Activated naive CD8-positive, alpha-beta T cell treated with anti-CD3 and anti-CD28 coated beads for 36 hours (primary cell): ENCODE measurements at regions not wholly inside any gene's neighbourhood (a gene's known extent, or its start where the extent isn't known, plus 50 kb on each side); places are given as distances from the start of the nearest gene placed in this dataset.

Experiments used
- DNase-seq: peaks from one replicate; pipeline ENCODE4 v3.0.0; 2021
- H3K27ac Mint-ChIP-seq: one replicate; pipeline ENCODE4 v1.8.0; 2022; ENCODE audit warnings: mild to moderate bottlenecking, moderate library complexity, mixed read lengths
- H3K27me3 Mint-ChIP-seq: one replicate; pipeline ENCODE4 v1.8.0; 2022; ENCODE audit warnings: mild to moderate bottlenecking, mixed read lengths
- H3K36me3 Mint-ChIP-seq: one replicate; pipeline ENCODE4 v1.8.0; 2021; ENCODE audit warnings: mild to moderate bottlenecking, mixed read lengths
- H3K4me1 Mint-ChIP-seq: one replicate; pipeline ENCODE4 v1.8.0; 2021; ENCODE audit warnings: mixed read lengths
- H3K4me3 Mint-ChIP-seq: one replicate; pipeline ENCODE4 v1.8.0; 2022; ENCODE audit warnings: mild to moderate bottlenecking, moderate library complexity, mixed read lengths
- H3K9me3 Mint-ChIP-seq: one replicate; pipeline ENCODE4 v1.8.0; 2022; ENCODE audit warnings: mixed read lengths

GRCh38 chr17:77737442-77738265, 220.8 kb upstream of the TNRC6C start:
- no peak for DNase-seq
- Mint-ChIP-seq H3K4me1 (no peaks in the 10 kb centered on the region), H3K9me3 (peaks cover 12% of the 10 kb centered on the region), H3K4me3 (no peak overlapping the region), H3K27ac (no peak overlapping the region), H3K36me3 (no peaks in the 10 kb centered on the region), H3K27me3 (no peaks in the 10 kb centered on the region)

DNA sequence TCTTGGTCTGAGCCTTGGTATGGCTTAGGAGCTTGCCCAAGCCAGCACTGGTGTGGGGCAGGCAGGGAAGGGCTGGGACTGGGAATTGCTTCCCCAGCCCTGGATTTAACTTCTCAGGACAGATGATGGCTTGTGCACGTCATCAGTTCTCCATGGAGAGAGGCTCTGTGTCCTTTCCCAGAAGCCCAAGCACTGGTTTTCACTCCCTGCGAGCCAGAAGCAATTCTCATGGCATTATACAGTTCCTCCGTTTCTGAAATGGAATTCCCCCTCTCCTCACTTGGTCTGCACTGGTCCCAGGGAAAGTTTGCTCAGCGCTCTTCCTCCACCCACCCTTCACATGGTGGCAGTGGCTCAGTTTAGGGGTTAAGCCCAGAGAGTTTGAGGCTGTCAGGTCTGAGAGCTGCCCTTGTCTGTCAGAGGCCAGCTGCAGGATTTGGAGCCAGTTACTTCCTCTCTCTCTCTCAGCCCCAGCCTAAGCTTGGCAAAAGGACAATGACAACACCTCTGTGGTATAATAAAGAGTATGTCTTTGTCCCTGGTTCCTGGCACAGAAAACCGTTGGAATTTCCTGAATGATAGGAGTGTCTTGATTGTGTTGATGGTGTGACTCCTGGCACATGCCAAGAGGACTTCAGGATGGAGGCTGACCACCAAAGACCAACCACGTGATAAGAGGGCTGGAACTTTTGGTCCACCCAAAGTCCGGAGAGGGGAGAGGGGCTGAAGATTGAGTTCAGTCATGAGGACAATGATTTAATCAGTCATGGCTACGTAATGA, 219.6 kb upstream of the TNRC6C start:
- Mint-ChIP-seq H3K27ac (no peak overlapping the region), H3K9me3 (no peaks in the 10 kb centered on the region), H3K36me3 (no peaks in the 10 kb centered on the region), H3K4me3 (no peak overlapping the region), H3K27me3 (no peaks in the 10 kb centered on the region), H3K4me1 (no peaks in the 10 kb centered on the region)
- no peak for DNase-seq

DNA sequence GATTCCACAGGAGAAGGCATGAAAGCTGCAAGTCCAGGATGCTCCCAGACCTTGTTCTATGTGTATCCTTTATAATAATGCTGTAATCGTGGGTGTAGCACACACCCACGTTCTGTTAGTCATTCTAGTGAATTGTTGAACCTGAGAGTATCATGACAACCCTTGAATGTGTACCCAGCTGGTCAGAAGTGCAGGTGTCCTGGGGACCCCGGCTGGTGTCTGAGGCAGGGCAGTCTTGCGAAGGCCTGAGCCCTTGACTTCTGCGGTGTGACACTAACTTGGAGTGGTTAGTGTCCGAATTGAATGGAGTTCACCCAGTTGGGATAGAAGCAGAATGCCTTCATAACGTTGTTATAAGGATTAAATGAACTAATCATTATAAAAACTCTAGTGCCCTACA, 218.0 kb upstream of the TNRC6C start:
- H3K4me1 Mint-ChIP-seq = no peaks in the 10 kb centered on the region
- no peaks in the 10 kb centered on the region for H3K27me3 Mint-ChIP-seq
- DNase-seq = no peak
- no peak overlapping the region for H3K4me3 Mint-ChIP-seq
- H3K36me3 Mint-ChIP-seq = no peaks in the 10 kb centered on the region
- H3K9me3 Mint-ChIP-seq = no peaks in the 10 kb centered on the region
- no peak overlapping the region for H3K27ac Mint-ChIP-seq

GRCh38 chr17:77741109-77741508, 217.4 kb upstream of the TNRC6C start:
- no peak overlapping the region for H3K4me3 Mint-ChIP-seq
- no peaks in the 10 kb centered on the region for H3K36me3 Mint-ChIP-seq
- H3K27me3 Mint-ChIP-seq = no peaks in the 10 kb centered on the region
- no peak overlapping the region for H3K27ac Mint-ChIP-seq
- H3K9me3 Mint-ChIP-seq = no peaks in the 10 kb centered on the region
- DNase-seq = peak; percentile 28
- H3K4me1 Mint-ChIP-seq = no peaks in the 10 kb centered on the region

DNA sequence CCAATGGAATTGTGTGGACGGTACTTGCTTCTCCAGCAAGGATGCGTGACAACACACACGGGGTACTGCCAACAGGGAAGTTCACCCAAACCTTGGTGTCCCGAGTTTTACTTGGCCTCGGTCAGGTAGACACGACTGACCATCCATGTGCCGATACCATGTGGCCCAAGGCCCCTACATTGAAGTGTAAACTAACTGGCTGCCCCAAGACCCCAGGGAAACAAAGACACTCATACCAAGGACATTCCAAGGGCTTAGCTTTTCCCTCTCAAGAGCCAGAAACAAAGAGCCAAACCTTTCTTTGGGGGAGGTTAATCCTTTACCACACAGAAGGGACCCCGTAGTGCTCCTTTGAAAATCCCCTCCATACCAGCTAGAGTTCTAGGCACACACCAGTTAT, 215.9 kb upstream of the TNRC6C start:
- no peak for DNase-seq
- H3K27ac Mint-ChIP-seq = no peak overlapping the region
- no peaks in the 10 kb centered on the region for H3K9me3 Mint-ChIP-seq
- no peaks in the 10 kb centered on the region for H3K27me3 Mint-ChIP-seq
- no peaks in the 10 kb centered on the region for H3K4me1 Mint-ChIP-seq
- no peak overlapping the region for H3K4me3 Mint-ChIP-seq
- no peaks in the 10 kb centered on the region for H3K36me3 Mint-ChIP-seq

- Mint-ChIP-seq H3K27ac (no peak overlapping the region), H3K4me1 (no peaks in the 10 kb centered on the region), H3K4me3 (no peak overlapping the region), H3K36me3 (no peaks in the 10 kb centered on the region), H3K27me3 (no peaks in the 10 kb centered on the region), H3K9me3 (no peaks in the 10 kb centered on the region)
- no peak for DNase-seq
Observed at GRCh38 chr17:77744066-77744988, 214.2 kb upstream of the TNRC6C start.

DNA sequence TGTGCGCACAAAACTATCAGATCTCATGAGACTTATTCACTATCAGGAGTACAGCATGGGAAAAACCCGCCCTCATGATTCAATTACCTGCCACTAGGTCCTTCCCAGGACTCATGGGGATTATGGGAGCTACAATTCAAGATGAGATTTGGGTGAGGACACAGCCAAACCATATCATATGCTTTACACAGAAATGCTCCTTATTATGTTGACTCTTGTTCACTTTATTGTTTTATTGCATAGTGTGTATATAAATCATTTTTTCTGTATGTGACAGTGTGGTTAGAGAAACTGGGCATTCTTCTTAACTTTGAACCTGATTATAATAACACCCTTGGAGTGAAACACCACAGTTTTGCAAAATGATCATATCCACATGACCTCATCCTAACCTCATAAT, 212.8 kb upstream of the TNRC6C start:
- Mint-ChIP-seq H3K4me3 (no peak overlapping the region), H3K36me3 (no peaks in the 10 kb centered on the region), H3K27ac (no peak overlapping the region), H3K4me1 (no peaks in the 10 kb centered on the region), H3K9me3 (no peaks in the 10 kb centered on the region), H3K27me3 (no peaks in the 10 kb centered on the region)
- no peak for DNase-seq

- Mint-ChIP-seq H3K36me3 (no peaks in the 10 kb centered on the region), H3K27ac (no peak overlapping the region), H3K27me3 (no peaks in the 10 kb centered on the region), H3K4me1 (no peaks in the 10 kb centered on the region), H3K9me3 (no peaks in the 10 kb centered on the region), H3K4me3 (no peak overlapping the region)
- DNase-seq = no peak
Observed at GRCh38 chr17:77746393-77746792, 212.1 kb upstream of the TNRC6C start.

DNA sequence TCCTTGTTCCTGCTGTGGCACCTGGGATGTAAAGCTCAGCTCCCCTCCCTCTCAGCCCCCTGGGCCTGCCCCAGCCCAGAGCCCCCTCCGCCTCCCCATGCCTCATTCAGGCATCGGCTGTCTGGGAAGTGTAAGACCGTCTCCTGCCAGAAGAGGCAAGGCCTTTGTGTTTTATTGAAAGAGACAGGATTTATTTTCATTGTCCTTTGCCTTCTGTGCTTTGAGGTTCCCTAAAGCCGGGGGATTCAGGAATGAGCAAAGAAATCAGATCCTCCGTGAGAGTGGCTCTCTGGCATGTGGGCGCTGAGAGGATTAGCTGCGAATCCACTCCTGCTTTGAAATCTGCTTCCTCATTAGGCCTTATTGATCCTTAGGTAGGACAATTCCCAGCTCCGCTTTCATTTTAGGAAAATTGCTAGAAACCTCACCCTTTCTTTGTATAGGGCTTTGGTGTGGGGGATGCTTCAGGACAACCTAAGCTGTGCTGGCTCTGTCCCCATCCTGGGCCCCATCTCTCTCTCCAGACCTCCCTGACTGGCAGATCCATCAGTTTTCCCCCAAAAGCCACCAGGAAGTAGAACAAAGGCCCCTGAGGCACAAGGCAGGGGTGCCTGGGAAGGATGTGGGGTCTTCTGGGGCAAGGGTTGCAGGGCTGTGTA, 211.5 kb upstream of the TNRC6C start:
- Mint-ChIP-seq H3K9me3 (no peaks in the 10 kb centered on the region), H3K27ac (no peak overlapping the region), H3K4me1 (no peaks in the 10 kb centered on the region), H3K4me3 (no peak overlapping the region), H3K27me3 (no peaks in the 10 kb centered on the region), H3K36me3 (no peaks in the 10 kb centered on the region)
- DNase-seq = no peak

DNA sequence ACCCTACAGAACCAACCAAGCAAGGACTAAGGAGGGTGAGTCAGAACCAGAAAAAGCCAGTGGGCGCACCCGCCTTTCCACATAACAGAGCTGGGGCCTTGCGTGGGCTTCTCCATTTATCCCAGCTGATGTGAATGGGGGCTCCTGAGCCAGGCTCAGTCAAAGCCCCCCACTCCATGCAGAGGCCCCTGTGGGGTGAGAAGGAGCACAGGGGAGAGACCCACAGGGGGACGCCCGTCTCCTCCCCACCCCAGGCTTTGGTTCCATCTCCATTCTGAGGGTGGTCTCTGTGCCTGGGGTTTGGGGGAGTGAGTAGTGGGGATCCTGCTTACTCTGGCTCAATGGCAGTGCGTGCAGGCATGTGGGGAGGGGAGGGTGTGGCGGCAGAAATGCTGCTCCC, 210.1 kb upstream of the TNRC6C start:
- Mint-ChIP-seq H3K4me1 (no peaks in the 10 kb centered on the region), H3K27ac (no peak overlapping the region), H3K4me3 (no peak overlapping the region), H3K9me3 (no peaks in the 10 kb centered on the region), H3K36me3 (no peaks in the 10 kb centered on the region), H3K27me3 (no peaks in the 10 kb centered on the region)
- DNase-seq = no peak

GRCh38 chr17:77749321-77749751, 209.2 kb upstream of the TNRC6C start:
- no peaks in the 10 kb centered on the region for H3K27me3 Mint-ChIP-seq
- H3K9me3 Mint-ChIP-seq = no peaks in the 10 kb centered on the region
- H3K4me3 Mint-ChIP-seq = no peak overlapping the region
- no peak overlapping the region for H3K27ac Mint-ChIP-seq
- DNase-seq = no peak
- no peaks in the 10 kb centered on the region for H3K36me3 Mint-ChIP-seq
- H3K4me1 Mint-ChIP-seq = no peaks in the 10 kb centered on the region

GRCh38 chr17:77749989-77750388, 208.5 kb upstream of the TNRC6C start:
- no peak overlapping the region for H3K27ac Mint-ChIP-seq
- no peaks in the 10 kb centered on the region for H3K27me3 Mint-ChIP-seq
- H3K4me1 Mint-ChIP-seq = no peaks in the 10 kb centered on the region
- no peak for DNase-seq
- H3K36me3 Mint-ChIP-seq = no peaks in the 10 kb centered on the region
- H3K9me3 Mint-ChIP-seq = peaks cover 2% of the 10 kb centered on the region
- H3K4me3 Mint-ChIP-seq = no peak overlapping the region

DNA sequence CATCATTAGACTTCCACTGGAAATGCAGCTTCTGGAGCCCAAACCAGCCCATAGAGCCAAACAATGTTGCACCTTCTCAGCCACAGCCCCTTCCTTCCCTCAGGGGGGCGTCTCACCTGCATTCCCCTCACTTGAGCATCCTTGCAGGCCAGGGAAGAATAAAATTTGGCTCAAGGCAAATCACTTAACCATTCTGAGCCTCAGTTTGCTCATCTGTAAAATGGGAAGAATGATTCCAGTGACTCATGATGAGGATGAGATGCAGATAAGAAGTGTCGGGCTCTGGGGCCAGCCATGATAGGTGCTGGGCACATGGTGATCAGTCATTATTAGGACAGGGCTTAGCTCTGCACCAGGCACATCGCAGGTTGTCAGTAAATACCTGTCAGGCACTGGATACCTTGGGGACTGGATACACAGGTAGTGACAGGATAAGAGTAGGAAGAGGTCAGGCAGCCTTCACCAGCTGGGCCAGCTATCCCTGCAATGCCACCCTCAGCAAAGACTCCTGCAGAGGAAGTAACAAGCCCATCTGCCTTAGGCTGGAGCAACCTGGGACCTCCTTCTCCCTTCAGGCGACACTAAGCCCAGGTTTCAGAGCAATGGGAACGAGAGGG, 208.0 kb upstream of the TNRC6C start:
- H3K36me3 Mint-ChIP-seq = no peaks in the 10 kb centered on the region
- peaks cover 2% of the 10 kb centered on the region for H3K9me3 Mint-ChIP-seq
- H3K27ac Mint-ChIP-seq = no peak overlapping the region
- no peak for DNase-seq
- no peak overlapping the region for H3K4me3 Mint-ChIP-seq
- H3K4me1 Mint-ChIP-seq = no peaks in the 10 kb centered on the region
- H3K27me3 Mint-ChIP-seq = no peaks in the 10 kb centered on the region

- Mint-ChIP-seq H3K4me3 (no peak overlapping the region), H3K4me1 (no peaks in the 10 kb centered on the region), H3K9me3 (peaks cover 2% of the 10 kb centered on the region), H3K27me3 (no peaks in the 10 kb centered on the region), H3K36me3 (no peaks in the 10 kb centered on the region), H3K27ac (no peak overlapping the region)
- no peak for DNase-seq
Observed at GRCh38 chr17:77753246-77753645, 205.3 kb upstream of the TNRC6C start.
